Keratinocyte (primary cell): ENCODE measurements at regions not wholly inside any gene's neighbourhood (a gene's known extent, or its start where the extent isn't known, plus 50 kb on each side); places are given as distances from the start of the nearest gene placed in this dataset.

Experiments
- CTCF ChIP-seq, 3 experiments: IDR thresholded peaks in 1 of 3; conservative IDR thresholded peaks in 1 of 3; optimal IDR thresholded peaks in 1 of 3; 2 replicates in 2 of 3; 3 replicates in 1 of 3; pipeline versions ENCODE3 to v1.5.1; 2011; ENCODE audit warnings: low read length in 3 of 3, mild to moderate bottlenecking in 3 of 3, moderate library complexity in 2 of 3, control low read depth in 1 of 3, inconsistent platforms in 1 of 3; ENCODE audit not compliant: insufficient read depth in 2 of 3; ENCODE audit errors: extremely low read depth in 1 of 3
- EZH2 ChIP-seq: IDR thresholded peaks from one replicate; pipeline ENCODE4 v1.6.1; 2012; ENCODE audit warnings: inconsistent platforms, mild to moderate bottlenecking, low read length, moderate library complexity

GRCh38 chr2:22126106-22126505 lies 1002.3 kb downstream of the TDRD15 start:
- TF ChIP-seq CTCF (optimal IDR thresholded peaks at IDR 0.05 in 1 of 3, IDR thresholded peaks at IDR 0.05 in 1 of 3, conservative IDR thresholded peaks at IDR 0.05 in 1 of 3; ENCODE audit: extremely low read depth in 1 of 3, insufficient read depth in 2 of 3, low read length in 3 of 3) (no peak), EZH2 (no peak)
